ENCODE measurements at regions not wholly inside any gene's neighbourhood (a gene's known extent, or its start where the extent isn't known, plus 50 kb on each side); places are given as distances from the start of the nearest gene placed in this dataset.

- no peak for DNase-seq (ENCODE audit: low read depth)
- peak; percentile 18; the same call in 1 of the 2 replicates for TF ChIP-seq CTCF (IDR thresholded peaks at IDR 0.05; ENCODE audit: control insufficient read depth, extremely low read depth, insufficient read depth)
- H3K4me3 ChIP-seq (ENCODE audit: low read depth, low read length), result no peak overlapping the region
Observed at GRCh38 chr13:59459972-59460371, 703.8 kb downstream of the DIAPH3 start.

- H3K4me3 ChIP-seq (ENCODE audit: low read depth, low read length), result no peak overlapping the region
- TF ChIP-seq CTCF (IDR thresholded peaks at IDR 0.05; ENCODE audit: control insufficient read depth, extremely low read depth, insufficient read depth), result no peak
- DNase-seq (ENCODE audit: low read depth), result no peak
Observed at GRCh38 chr13:59461411-59461810, 702.3 kb downstream of the DIAPH3 start.

- H3K4me3 ChIP-seq (ENCODE audit: low read depth, low read length), result no peak overlapping the region
- DNase-seq (ENCODE audit: low read depth), result no peak
- no peak for TF ChIP-seq CTCF (IDR thresholded peaks at IDR 0.05; ENCODE audit: control insufficient read depth, extremely low read depth, insufficient read depth)
Observed at GRCh38 chr13:59463023-59463422, 700.7 kb downstream of the DIAPH3 start.

GRCh38 chr13:59464926-59465325, 698.8 kb downstream of the DIAPH3 start:
- TF ChIP-seq CTCF (IDR thresholded peaks at IDR 0.05; ENCODE audit: control insufficient read depth, extremely low read depth, insufficient read depth), result no peak
- H3K4me3 ChIP-seq (ENCODE audit: low read depth, low read length), result no peak overlapping the region
- no peak for DNase-seq (ENCODE audit: low read depth)

- no peak overlapping the region for H3K4me3 ChIP-seq (ENCODE audit: low read depth, low read length)
- no peak for DNase-seq (ENCODE audit: low read depth)
- no peak for TF ChIP-seq CTCF (IDR thresholded peaks at IDR 0.05; ENCODE audit: control insufficient read depth, extremely low read depth, insufficient read depth)
Observed at GRCh38 chr13:59468396-59468795, 695.3 kb downstream of the DIAPH3 start.

- no peak for DNase-seq (ENCODE audit: low read depth)
- TF ChIP-seq CTCF (IDR thresholded peaks at IDR 0.05; ENCODE audit: control insufficient read depth, extremely low read depth, insufficient read depth), result no peak
Observed at GRCh38 chr13:59471106-59471505, 692.6 kb downstream of the DIAPH3 start.

GRCh38 chr13:59472134-59472533, 691.6 kb downstream of the DIAPH3 start:
- H3K4me3 ChIP-seq (ENCODE audit: low read depth, low read length), result no peak overlapping the region
- no peak for TF ChIP-seq CTCF (IDR thresholded peaks at IDR 0.05; ENCODE audit: control insufficient read depth, extremely low read depth, insufficient read depth)
- no peak for DNase-seq (ENCODE audit: low read depth)

More at GRCh38 chr13:59471106-59471505, 692.6 kb downstream of the DIAPH3 start:
- H3K4me3 ChIP-seq (ENCODE audit: low read depth, low read length), result no peak overlapping the region

Measured in LNCaP clone FGC (cell line).